ENCODE measurements at regions not wholly inside any gene's neighbourhood (a gene's known extent, or its start where the extent isn't known, plus 50 kb on each side); places are given as distances from the start of the nearest gene placed in this dataset.

GRCh38 chr7:46750321-46750865 is 829.3 kb upstream of the IGFBP3 start:
- DNase-seq = no peak

- DNase-seq = no peak
These were observed 827.0 kb upstream of the IGFBP3 start for GRCh38 chr7:46747869-46748576.

- DNase-seq = no peak
These were observed 825.9 kb upstream of the IGFBP3 start for GRCh38 chr7:46746695-46747687.

- DNase-seq = no peak
These were observed 824.6 kb upstream of the IGFBP3 start for GRCh38 chr7:46745707-46746090.

- no peak for DNase-seq
These were observed 824.1 kb upstream of the IGFBP3 start for GRCh38 chr7:46744957-46745706.

- no peak for DNase-seq
These were observed 821.5 kb upstream of the IGFBP3 start for GRCh38 chr7:46742601-46743000.

GRCh38 chr7:46741938-46742540 is 821.0 kb upstream of the IGFBP3 start:
- DNase-seq = no peak

GRCh38 chr7:46741181-46741580 is 820.1 kb upstream of the IGFBP3 start:
- no peak for DNase-seq

- no peak for DNase-seq
These were observed 818.6 kb upstream of the IGFBP3 start for GRCh38 chr7:46739518-46740234.

- no peak for DNase-seq
These were observed 817.7 kb upstream of the IGFBP3 start for GRCh38 chr7:46738796-46739195.

GRCh38 chr7:46738165-46738564 is 817.1 kb upstream of the IGFBP3 start:
- DNase-seq = no peak

GRCh38 chr7:46725838-46726237 is 804.8 kb upstream of the IGFBP3 start:
- no peak for DNase-seq

- no peak for DNase-seq
These were observed 804.1 kb upstream of the IGFBP3 start for GRCh38 chr7:46725136-46725535.

- no peak for DNase-seq
These were observed 802.7 kb upstream of the IGFBP3 start for GRCh38 chr7:46723742-46724141.

GRCh38 chr7:46723003-46723402 is 801.9 kb upstream of the IGFBP3 start:
- no peak for DNase-seq

- no peak for DNase-seq
These were observed 799.7 kb upstream of the IGFBP3 start for GRCh38 chr7:46720761-46721160.

GRCh38 chr7:46719616-46720015 is 798.5 kb upstream of the IGFBP3 start:
- no peak for DNase-seq

- no peak for DNase-seq
These were observed 795.9 kb upstream of the IGFBP3 start for GRCh38 chr7:46716926-46717325.

- no peak for DNase-seq
These were observed 794.5 kb upstream of the IGFBP3 start for GRCh38 chr7:46715579-46715978.

- DNase-seq = no peak
These were observed 793.8 kb upstream of the IGFBP3 start for GRCh38 chr7:46714904-46715303.

GRCh38 chr7:46713868-46714596 is 793.0 kb upstream of the IGFBP3 start:
- DNase-seq = no peak

Data from cerebellar nuclear complex (tissue), 1 donor.